ELR (cell line): ENCODE measurements at regions not wholly inside any gene's neighbourhood (a gene's known extent, or its start where the extent isn't known, plus 50 kb on each side); places are given as distances from the start of the nearest gene placed in this dataset.

Source experiments
- DNase-seq: peaks from one replicate; pipeline ENCODE4 v3.0.0-alpha.2; 2015; ENCODE audit warnings: low read depth

DNA sequence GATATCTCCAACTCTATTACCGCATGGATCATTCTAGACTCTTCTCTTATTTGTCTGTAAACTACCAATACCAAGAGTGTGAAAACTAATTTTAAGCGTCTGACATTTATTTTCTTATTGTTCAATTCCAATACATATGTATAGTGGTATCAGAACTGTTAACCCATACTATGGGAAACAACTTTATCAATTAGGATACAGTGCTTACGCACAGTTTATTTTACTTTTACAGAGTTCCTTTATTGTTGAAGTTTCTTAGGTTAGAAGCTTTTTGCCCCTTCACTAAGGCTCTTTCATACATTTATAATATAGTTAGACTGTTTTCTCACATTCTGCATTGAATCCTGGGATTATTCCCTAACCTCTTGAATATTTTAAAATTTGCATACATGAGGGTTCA lies 198.8 kb upstream of the RGPD4 start:
- DNase-seq: no peak

DNA sequence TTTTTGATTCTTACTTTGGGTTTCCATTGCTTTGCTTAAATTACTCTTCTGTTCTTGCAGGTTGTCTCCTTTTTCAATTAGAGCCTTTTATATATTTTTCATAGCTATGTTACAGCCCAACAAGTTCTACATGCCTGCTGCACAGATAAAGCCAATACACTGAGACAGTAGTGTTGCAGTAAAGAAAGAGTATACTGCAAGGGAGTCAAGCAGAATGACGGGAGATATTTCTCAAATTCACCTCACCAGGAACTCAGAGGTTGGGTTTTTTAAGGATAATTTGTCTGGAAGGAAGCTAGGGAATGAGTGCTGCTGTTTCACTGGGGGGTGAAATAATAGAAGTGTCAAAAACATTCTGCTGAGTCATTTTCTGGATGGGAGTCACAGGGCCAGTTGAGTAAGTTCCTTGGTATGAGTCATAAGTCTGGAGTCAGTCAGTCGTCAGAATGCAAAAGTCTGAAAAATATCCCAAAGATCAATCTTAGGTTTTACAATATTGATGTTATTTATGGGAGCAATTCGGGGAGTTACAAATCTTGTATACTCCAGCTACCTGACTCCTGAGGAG lies 193.0 kb upstream of the RGPD4 start:
- DNase-seq: peak; percentile 93

GRCh38 chr2:107634172-107634571 lies 192.5 kb upstream of the RGPD4 start:
- DNase-seq: no peak

DNA sequence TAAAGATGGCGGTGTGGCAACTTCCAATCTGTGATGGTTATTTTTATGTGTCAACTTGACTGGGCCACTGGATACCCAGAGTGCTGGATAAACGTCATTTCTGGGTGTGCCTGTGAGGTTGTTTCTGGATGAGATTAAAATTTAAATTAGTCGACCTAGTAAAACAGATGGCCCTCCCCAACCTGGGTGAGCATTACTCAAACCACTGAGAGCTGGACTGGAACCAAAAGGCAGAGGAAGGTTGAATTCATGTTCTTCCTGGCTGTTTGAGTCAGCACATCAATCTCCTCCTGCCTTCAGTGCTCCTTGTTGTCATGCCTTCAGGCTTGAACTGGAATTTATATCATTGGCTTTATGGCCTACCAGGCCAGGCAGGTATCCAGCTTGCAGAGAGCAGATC lies 190.8 kb upstream of the RGPD4 start:
- DNase-seq: peak; percentile 72

- no peak for DNase-seq
Observed at GRCh38 chr2:107645586-107645985, 181.1 kb upstream of the RGPD4 start.

DNA sequence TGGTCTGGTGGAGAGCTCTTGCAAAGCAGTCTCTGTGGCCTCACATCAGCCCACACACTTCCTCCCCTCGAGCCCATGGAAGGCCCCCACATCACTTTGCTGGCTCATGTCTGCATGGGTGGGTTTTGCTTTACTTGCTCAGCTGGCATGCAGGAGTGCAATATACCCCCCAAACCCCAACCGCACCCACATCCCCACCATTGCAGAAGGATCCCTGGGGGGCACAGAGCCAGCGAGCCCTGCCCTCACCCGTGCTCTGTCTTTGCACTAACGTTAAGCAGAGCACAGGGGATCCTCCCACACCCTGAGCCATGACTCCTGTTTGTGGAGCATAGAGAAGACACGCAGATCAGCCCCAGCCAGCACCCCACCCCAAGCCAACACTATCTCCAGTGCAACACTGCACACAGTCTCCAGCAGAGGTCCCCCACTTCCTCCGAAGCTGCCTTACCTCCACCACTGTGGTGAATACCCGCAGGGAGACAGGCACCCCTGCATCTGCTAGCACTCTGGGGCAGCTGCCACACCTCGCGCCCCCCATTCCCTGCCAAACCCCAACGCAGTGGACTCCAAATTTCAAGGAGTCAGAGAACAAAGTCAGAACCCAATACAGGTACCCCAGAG lies 177.8 kb upstream of the RGPD4 start:
- peak; percentile 21 for DNase-seq

DNA sequence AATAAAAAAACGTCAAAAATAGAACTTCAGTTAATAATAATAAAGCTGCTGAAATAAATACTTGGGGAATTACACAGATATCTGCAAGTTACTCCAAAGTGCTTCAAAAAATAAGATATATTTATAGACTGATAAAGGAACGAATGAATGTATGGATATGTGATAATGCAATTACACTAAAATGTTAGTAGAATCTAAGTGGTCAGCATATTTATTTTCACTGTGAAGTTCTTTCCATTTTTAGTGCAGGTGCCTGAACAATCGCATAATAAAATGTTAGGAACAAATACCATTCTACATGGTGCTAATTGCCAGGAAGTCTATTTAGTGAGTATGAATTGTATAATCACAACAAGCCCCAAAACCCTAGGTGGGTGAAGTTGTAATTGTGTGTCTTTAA lies 169.6 kb upstream of the RGPD4 start:
- no peak for DNase-seq

GRCh38 chr2:107663632-107664031 lies 163.1 kb upstream of the RGPD4 start:
- no peak for DNase-seq

GRCh38 chr2:107669335-107669734 lies 157.4 kb upstream of the RGPD4 start:
- DNase-seq: peak; percentile 47

- DNase-seq: no peak
Observed at GRCh38 chr2:107681936-107682335, 144.8 kb upstream of the RGPD4 start.

DNA sequence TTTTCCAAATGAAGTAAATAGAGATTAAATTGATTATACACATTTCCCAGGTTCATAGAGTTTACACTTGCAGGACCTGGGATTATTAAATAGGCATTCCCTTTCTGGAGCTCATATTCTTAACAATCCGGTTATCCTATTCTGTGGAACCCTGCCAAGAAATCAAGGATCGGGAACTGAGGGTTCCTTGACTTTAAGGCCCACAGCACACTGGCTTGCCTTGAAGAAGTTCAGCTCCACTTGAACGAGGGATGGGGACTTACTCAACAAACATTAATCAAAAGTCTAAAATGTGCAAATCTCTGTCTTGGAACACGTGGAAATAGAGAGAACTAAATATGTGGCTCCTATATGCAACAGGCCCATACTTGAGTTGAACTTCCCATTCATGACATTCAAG lies 142.3 kb upstream of the RGPD4 start:
- DNase-seq: no peak

DNA sequence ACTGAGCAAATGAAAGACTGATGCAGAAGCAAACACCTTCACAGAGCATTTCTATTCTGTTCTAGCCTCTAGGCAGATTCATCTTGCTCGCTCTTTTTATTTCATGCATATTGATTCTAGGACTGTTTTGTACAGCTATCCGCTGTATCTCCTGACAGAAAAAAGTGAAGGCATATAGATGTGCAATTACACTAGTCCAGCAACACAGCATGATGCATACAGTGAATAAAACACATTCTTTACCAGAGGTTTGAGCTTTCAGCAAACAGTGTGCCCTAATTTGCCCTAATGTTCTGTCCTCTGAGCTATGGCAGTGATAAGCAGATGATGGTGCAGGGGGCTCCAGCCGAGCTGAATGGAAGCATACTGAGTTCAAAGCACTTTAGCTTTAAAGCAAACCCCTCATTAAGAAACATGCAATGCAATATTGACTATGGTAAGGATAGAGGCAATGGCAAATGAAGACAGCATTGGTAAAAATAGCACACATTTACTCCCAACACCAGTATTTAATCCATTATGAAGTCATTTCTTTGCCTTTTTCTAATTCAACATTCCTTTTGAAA lies 141.2 kb upstream of the RGPD4 start:
- no peak for DNase-seq

DNA sequence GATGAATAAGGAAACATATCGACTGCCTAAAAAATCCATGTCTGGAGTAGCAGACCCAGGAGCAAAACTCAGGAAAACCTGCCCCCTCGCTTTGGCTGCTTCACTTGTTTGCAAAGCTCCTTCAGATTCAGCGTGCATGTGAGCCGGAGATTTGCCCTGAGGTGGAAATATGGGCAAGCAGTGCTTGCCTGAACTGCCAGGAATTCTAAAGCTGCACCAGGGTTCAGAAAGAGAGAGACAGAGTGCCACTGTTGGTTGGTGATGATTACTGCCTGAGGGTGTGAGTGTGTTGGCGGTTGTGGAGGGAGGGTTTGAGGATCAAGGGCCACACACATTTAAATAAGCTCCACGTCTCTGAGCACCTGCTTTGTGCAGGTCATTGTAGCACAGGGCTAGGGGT lies 139.6 kb upstream of the RGPD4 start:
- DNase-seq: no peak

DNA sequence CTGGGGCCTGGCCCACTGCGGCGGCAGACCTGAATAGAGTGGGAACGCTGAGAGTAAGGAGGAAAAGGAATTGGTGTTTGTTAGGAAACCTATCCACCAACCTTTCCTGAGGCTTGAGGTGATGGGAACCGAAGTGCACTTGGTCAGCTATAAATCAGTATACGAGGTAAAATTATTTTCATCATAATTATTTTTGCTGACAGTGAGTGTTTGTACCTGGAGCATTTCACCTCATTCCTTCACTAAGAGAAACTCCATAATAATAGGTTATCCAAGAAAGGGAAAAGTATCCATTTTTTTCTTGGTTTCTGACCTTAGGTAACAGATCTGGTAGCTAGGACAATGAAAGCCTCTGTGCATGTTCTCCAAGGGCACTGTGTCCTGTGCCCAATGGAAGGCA lies 138.6 kb upstream of the RGPD4 start:
- no peak for DNase-seq

DNA sequence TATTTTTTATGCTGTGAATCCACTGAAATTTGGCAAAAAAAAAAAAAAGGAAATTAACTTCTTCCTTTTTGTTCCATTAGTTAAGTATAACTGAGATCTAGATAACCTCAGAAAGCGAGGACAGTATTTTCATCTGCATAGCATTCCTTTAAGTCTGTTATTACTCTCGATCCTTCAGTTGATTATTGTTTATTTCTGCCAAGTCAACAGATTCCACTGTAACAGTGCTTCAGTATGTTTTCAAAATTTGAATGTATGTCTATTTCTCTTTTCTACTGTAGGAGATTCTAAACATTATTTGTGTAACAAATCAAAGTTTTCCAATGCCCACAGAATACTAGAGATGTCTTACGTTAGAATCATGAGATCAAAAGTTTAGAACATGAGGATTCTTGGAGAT lies 133.1 kb upstream of the RGPD4 start:
- no peak for DNase-seq

GRCh38 chr2:107694667-107695066 lies 132.0 kb upstream of the RGPD4 start:
- no peak for DNase-seq

- DNase-seq: no peak
Observed at GRCh38 chr2:107697385-107697784, 129.3 kb upstream of the RGPD4 start.

DNA sequence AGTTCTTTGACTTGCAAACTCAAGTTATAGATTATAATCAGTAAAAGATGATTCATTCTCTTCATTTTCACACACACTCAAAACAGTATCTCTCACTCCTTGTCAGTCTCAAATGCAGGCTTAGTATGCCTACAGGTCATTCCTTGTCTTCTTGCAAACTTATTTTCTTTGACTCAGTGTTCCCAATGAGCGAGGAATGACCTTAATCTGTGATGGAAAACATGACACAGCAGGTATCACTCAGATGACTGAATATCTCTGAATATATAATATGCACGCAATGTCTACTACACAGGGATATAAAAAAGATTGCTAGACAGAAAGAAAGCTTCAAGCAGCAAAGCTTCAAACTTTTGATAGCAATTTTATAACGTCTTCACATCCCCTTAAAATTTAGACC lies 127.8 kb upstream of the RGPD4 start:
- no peak for DNase-seq

- DNase-seq: no peak
Observed at GRCh38 chr2:107700073-107700472, 126.6 kb upstream of the RGPD4 start.

DNA sequence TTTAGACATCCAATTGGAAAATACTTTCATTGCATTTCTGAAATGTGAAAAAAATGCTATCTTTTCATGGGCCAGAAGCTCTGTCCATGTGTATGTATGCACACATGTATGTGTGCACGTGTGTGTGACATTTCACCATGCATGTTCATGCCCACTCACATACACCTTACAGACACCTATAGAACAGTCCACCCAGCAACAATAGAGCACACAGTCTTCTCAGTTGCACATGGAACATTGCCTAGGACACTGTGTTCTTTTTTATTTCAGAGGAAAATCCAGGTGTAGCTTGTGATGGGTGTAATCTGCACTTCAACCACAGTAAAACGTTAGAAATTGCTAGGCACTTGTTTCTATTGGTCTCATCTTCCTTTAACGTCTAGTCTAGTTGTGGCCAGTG lies 114.8 kb upstream of the RGPD4 start:
- DNase-seq: no peak

GRCh38 chr2:107712857-107713256 lies 113.8 kb upstream of the RGPD4 start:
- peak; percentile 33 for DNase-seq

DNA sequence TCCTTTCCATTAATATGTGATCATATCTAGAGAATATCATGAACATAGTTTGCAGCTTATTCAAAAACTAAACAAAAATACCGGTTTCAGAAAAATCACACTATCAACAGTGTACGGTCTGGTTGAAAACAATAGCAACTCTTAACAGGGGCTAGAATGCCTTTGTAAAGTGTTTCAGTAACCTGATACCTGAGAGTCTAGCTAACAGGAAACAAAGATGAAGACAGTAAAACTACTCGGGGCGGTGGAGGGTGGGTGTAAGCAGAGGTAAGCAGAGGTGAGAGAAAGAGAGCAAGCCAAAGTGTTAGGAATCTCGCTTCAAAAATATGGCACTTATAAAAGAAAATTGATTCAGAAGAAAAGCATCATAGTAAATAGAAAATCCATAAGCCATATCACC lies 109.0 kb upstream of the RGPD4 start:
- DNase-seq: no peak

GRCh38 chr2:107719141-107719540 lies 107.6 kb upstream of the RGPD4 start:
- peak; percentile 33 for DNase-seq

DNA sequence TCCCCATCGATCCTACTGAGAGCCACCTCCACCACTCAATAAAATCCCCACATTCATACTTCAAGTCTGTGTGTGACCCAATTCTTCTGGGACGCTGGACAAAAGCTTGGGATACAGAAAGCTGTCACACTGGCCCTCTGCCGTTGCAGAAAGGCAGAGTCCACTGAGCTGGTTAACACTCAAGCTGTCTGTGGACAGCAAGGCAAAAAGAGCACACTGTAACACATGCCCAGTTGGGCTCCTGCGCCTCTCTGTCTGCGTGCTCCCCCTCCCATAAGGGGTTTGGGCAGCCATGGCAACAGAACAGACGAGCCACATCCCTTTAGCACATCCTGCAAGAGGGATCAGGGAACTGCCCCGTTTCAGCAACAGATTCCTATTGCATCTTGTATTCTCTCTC lies 106.9 kb upstream of the RGPD4 start:
- DNase-seq: no peak
